Inflammatory macrophage treated with lipopolysaccharide for 1 hour (primary cell): ENCODE measurements at regions not wholly inside any gene's neighbourhood (a gene's known extent, or its start where the extent isn't known, plus 50 kb on each side); places are given as distances from the start of the nearest gene placed in this dataset.
"Not testable (repeated sequence)": the region's sequence is repeated elsewhere in the genome, so short reads cannot be mapped to it uniquely, and the experiment has no call there.

Experiments
- DNase-seq, 2 donors: peaks; one replicate each; pipeline ENCODE4 v3.0.0-alpha.2; 2020 to 2022

DNA sequence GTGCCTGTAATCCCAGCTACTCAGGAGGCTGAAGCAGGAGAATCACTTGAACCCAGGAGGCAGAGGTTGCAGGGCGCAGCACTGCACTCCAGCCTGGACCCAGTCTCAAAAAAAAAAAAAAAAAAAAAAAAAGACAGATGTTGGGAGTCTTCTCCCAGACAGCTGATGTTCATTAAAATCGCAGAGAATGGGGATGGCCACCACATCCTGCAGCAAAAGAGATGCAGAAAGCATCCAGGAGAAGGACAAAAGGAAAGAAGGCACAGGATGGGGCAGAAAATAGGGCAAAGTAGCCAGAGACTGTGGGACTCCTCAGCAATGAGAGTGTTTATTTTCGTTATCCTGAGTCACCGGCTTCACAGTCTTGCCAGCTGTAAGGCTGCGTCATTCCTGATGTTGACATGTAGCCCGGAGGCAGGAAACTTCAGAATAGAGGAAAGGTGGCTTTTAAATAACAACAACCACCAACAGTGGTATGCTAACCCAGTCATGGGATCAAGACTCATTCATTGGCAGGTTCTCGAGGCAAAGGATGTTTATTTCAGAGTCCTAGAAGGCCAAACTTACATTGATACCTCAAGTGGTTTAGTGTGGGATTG is 149.5 kb upstream of the SVIL start:
- DNase-seq, result peak; percentile 72 to 81

DNA sequence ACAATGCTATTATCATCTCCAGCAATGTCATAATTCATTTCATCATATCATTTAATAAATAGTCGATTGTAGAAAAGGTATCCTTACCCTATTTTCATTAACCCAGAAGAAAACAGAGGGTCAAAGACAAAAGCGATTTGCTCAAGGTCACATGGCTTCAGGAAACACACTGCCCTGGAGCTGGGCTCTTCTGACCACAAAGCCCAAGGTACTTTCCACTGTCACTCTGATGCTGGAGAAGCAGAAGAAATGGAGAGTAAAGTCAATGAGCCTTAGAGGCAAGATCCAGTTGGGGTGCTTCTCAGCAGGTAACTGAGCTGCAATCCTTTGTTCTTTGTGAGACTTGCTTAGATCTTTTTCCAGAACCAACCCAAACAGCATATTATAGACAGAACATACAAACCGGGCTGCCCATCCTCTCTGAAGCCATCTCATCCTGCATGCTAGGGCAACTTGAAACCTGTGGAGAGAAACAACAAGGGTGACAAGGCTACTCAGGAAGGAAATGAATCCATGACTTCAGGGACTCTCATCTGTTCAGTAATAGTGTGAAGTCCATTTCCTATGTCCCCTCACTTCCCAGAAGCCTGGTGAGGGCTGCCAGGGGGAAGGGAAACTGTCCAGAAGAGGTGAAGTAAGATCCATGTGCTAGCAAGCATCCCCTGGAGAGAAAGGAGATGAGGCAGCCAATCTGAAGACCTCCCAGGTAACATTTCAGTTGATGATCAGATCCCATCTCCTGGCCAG is 148.6 kb upstream of the SVIL start:
- peak; percentile 45 to 64 for DNase-seq

GRCh38 chr10:29780639-29781038 is 145.9 kb upstream of the SVIL start:
- DNase-seq, result no peak

GRCh38 chr10:29780096-29780495 is 145.3 kb upstream of the SVIL start:
- DNase-seq, result no peak

DNA sequence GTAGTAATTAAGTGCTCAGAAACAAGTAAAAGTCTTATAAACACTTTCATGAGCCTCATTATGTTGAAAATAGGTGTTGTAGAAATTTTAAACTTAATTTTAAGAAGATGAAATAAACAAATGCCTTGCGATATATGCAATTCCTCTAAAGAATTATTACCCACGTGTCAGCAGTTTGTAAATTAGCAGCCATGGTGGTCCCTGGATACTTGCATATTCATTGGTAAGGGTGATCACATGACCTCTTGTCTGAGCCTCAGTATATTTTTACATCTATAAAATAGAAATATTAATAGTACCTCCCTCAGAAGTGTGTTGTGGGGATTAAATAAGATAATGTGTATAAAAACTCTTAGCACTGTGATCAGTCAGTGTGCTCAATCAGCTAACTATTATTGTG is 141.5 kb upstream of the SVIL start:
- no peak for DNase-seq

DNA sequence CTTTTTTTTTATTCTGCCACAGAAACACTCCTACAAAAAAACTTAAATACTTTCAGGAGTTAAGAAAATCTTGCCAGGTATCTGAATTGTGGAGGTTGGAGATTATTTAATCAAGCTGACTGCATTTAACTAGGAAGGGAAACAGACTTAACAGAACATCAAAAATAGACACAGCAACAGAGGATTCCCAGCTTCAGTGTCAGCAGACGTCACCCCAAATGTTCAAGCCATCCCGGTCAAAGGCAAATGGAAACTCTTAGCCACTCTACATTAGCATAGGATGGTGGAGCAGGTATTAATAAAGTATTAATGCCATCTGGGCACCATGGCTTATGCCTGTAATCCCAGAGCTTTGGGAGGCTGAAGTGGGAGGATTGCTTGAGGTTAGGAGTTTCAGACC is 139.7 kb upstream of the SVIL start:
- no peak for DNase-seq

DNA sequence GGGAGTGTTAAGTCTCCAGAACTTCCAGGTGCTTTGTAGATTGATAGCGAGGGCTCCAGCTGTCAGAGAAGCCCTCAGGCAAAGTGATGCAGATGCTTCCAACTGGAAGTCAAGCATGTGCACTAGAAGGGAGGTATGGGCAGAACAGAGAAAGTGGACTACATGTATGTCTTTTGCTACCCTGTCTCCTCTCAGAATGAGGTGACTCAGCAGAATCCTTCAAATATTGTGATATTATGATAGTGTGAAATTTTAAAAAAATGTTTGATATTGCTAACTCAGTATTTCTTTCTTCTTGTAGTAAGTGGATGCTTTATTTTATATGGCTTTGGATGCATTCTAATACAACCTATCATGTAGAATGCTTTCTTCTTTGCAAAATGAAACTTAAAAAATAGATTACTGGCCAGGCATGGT is 138.9 kb upstream of the SVIL start:
- DNase-seq, result no peak

GRCh38 chr10:29772403-29772802 is 137.6 kb upstream of the SVIL start:
- no peak for DNase-seq

DNA sequence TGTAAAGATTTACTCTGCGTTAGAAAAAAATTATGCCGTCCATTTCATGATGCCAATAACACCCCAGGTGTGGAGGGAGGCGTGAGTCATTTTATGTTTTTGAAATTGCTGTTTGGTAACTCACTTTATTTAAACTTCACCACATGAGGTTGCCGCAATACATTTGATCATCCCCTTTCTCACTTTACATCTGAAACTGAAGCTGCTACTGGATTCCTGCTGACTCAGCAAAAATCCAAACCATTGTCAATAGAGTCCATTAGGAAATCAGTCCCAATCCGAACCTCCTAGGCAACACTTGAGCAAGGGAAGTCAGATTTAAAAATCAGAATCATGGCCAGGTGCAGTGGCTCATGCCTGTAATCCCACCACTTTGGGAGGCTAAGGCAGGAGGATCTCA is 136.6 kb upstream of the SVIL start:
- DNase-seq, result no peak

DNA sequence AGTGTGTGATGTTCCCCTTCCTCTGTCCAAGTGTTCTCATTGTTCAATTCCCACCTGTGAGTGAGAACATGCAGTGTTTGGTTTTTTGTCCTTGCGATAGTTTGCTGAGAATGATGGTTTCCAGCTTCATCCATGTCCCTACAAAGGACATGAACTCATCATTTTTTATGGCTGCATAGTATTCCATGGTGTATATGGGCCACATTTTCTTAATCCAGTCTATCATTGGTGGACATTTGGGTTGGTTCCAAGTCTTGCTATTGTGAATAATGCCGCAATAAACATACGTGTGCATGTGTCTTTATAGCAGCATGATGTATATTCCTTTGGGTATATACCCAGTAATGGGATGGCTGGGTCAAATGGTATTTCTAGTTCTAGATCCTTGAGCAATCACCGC is 134.5 kb upstream of the SVIL start:
- DNase-seq, result not testable (repeated sequence)

DNA sequence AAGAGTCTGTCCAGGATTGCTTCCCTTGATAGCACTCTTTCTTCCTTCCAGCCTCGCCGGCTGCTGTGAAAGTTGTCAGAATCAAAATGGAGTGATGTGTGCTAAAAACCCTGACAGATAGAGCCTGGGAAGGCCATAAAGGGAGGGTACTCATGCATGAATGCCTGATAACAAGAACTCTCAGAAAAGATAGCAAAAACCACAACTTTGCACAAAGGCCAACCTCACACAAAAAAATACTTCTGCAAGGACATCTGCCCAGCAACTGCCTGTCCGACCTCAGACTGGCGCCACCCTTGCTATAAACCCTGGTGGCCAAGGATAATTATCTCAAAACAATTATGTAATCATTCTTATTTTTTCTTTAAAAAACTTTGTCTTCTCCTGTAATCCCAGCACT is 133.2 kb upstream of the SVIL start:
- DNase-seq, result no peak

- DNase-seq, result no peak
Measured at GRCh38 chr10:29766753-29767152, 132.0 kb upstream of the SVIL start.

GRCh38 chr10:29765330-29765729 is 130.6 kb upstream of the SVIL start:
- DNase-seq, result no peak

- DNase-seq, result peak; percentile 74 to 81
Measured at GRCh38 chr10:29763396-29763795, 128.6 kb upstream of the SVIL start.

DNA sequence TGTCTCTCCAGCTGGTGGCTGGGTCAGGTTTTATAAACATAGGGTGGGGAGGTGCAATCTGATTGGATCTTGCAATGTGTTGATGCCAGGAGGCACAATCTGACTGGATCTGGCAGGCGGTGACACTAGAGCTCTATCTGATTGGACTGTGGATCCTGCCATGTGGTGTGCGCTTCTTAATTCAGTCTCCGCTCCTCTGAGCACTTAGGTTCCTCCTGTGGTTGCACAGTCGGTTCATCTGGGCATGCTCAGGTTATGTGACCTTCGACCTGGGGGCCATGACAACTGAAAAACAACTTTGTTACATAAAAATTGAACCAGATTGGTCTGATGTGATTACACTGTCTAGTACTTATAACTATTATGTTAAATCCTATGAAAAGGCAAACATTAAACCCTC is 127.1 kb upstream of the SVIL start:
- DNase-seq, result no peak

DNA sequence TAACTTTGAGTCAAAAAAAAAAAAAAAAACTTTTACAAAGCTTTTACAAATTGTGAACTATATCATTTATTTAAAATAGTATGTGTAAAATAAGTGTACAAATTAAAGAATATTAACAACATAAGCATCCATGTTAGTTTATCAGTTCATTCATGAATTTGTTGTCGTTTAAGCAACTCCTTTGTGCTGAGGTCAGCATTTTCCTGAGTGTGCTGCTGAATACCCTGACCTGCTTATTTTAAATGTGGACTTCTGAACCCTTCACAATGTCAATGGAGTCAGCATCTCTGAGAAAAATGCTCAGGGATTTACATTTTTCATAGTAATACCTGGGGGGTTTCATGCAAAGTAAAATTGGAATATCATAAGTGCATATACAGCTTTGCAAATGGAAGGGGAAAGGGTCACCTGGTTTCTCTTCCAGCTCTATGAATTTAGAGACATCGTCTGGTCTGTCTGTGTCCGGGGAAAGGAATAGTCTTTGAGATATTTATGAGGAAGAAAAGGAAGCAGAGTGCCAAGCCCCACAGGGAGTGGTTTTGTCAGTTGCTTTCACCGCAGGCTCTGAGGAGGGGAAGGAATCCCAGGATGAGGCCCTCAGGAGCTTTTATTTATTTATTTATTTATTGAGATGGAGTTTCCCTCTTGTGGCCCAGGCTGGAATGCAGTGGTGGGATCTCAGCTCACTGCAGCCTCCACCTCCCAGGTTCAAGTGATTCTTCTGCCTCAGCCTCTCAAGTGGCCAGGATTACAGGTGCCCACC is 125.5 kb upstream of the SVIL start:
- DNase-seq, result no peak

DNA sequence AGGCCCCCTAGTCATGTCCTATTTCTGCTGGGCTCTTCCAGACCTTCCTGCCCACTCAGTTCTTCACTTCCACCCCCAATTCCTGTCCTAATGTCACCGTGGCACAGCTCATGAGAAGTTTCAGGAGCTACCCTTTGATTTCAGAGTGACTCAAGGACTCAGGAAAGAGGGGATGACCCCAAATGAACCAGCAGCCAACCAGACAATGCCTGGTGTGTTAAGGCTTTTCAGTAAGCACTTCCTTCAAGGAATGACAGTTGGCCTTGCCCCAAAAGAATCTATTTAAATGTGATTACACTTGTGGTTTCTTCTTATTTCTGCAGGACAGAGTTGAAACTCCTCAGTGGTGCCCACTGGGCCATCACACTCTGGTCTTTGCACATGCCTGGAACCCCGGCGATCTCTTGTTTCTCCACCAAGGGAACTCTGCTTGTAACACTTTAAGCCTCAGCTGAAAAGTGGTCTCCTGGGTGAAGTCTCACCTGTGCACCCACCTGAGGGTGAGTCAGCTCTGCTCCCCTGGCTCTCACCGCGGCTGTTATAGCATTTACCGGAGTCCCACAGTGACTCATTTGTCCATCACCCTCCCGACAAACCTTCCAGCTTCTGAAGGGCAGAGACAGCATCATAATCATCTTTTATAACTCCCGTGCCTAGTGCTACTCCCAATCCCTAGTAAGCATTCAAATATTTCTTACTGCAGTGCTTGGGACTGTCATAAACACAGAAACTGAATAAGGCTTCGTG is 123.0 kb upstream of the SVIL start:
- DNase-seq, result peak in 1 of 2 donors; percentile 62

GRCh38 chr10:29756451-29756850 is 121.7 kb upstream of the SVIL start:
- DNase-seq, result peak; percentile 26 to 80

DNA sequence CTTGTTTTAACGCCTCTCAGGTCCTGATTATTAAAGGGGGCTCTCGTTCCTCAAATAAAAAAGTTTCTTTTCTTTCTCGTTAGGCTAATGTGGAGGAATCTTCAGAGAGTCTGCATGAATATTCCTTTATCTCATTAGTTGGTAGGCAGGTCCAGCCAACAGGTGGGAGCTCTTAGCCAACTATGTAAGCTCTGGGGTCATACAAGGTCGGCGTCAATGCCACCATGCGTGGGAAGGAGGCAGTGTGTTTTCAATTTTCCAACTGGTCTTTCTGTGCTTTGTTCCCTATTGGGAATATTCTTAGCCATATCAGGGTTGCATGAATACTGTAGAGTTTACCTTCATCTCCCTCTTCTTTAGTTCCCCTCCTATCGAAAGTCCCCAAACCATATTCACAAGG is 118.5 kb upstream of the SVIL start:
- no peak for DNase-seq

DNA sequence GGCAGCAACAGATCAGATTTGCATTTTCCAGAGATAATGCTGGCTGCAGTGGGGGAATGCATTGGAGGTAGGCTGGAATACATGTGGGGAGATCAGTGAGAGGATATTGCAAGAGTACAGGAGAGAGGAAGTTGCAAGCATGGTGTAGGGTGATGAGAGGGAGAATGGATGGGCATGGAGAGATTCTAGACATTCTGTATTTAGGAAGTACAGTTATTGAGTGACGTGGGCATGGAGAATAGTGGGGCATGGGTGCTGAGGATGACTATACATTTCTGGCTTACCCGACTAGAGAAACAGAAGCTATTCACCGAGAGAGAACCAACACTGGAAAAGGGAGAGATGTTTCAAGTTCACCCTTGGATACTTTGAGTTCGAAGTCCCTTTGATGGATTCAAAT is 116.9 kb upstream of the SVIL start:
- peak; percentile 54 to 66 for DNase-seq

- DNase-seq, result peak; percentile 57 to 79
Measured at GRCh38 chr10:29751240-29751639, 116.5 kb upstream of the SVIL start.

DNA sequence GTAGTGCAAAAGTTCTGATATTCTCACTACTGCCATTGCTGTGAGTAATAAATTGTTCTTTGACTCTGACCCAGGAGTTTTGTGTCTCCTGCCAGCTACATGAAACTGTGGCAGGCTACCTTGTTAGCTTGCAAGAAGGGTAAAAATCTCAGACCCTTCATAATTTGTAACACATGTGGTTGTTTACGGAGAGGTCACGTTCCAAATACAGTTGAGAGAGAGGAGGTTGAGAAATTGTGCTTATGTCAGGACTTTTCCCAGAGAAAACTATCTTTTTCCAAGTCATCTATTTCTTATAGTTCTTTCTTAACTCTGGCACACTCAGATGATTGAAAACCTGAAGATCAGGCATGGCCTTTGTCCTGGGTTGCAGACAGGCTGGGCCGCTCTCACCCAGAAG is 114.4 kb upstream of the SVIL start:
- no peak for DNase-seq

GRCh38 chr10:29748109-29748650 is 113.4 kb upstream of the SVIL start:
- DNase-seq, result no peak
